GM18519 (cell line): ENCODE measurements at regions not wholly inside any gene's neighbourhood (a gene's known extent, or its start where the extent isn't known, plus 50 kb on each side); places are given as distances from the start of the nearest gene placed in this dataset.

Source experiments
- ATAC-seq: cut with Tn5 transposase; IDR thresholded peaks from one replicate; pipeline ENCODE4 v1.9.1; 2021; ENCODE audit warnings: mild to moderate bottlenecking, moderate library complexity; ENCODE audit not compliant: unreplicated experiment, low FRiP score

DNA sequence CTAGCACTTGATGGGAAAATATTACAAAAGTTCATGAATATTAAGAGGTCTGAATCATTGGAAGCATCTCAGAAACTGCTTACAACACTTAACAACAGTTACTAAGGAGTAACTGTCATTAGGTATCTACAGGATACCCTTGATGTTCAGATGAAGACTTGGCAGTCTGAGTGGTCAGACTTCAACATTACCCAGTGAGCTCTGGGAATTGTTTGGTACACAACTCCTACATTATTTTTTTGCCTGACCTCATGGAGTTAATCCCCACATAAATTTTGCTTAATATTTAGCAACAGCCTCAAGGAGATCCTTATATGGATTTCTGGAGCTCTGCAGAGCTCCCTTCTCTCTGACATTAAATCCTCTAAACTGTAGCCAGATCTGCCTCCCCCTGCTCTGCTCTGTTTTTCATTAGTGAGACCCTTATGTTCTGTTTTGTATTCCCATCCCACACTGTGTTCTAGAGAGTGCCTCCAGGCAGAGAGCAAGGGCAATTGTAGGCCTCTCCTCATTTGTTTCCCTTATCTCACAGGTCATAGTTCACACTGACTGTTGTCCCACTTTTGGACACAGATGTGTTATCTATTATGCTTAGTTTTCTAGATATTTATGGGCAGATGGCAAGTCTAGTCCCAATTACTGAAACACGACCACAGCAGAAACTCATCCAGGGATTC, 368.8 kb downstream of the GASK1B start:
- ATAC-seq = no peak

DNA sequence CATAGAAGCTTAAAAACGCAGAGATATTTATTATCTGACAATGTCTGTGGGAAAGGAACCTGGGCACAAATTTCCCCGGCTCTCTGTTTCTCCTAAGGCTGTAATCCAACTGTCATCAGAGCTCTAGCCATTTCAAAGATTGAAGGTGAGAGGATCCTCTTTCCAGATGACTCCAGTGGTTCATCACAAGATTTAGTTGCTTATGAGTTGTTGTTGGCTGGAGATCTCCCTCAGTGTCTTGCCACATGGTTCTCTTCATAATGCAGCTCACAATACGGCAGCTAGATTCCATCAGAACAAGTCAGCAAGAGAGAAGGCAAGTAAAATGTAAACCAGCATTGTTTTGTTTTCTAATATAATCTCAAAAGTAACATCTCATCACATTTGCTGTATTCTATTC, 369.4 kb downstream of the GASK1B start:
- ATAC-seq = no peak

DNA sequence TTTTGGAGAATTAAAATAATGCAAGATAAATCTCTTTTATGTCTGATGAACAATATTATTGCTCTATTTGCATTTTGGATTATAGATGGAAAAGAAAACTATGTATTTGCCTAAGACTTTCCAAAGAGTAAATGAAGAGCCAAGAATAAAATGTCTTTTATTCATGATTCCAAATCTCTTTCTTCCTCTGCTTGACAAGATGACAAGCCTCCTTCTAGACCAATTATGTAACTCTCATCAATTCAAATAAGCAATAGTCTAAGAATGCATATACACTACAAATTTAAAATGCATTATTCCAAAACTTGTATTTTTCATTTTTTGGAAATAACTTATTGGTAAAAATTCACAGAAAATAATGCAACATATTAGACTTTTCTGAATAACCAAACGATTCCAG, 377.3 kb downstream of the GASK1B start:
- ATAC-seq = no peak

DNA sequence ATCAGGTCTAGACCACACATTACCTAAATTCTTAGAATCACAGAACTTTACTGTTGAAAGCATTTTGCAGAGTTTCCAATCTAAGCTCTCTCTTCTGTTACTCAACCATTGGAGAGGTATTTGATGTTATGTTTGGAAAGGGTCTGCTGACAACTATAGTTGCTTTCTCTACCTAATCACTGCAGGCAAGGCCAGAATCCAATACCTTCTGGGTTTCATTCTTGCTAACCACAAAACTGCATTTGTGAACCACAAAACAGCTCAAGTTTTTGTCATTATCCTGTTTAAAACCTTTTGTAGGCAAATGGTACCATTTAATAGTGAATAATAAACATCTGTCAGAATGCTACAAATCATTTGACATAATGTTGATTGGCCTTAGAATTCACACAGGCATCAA, 380.1 kb downstream of the GASK1B start:
- no peak for ATAC-seq

DNA sequence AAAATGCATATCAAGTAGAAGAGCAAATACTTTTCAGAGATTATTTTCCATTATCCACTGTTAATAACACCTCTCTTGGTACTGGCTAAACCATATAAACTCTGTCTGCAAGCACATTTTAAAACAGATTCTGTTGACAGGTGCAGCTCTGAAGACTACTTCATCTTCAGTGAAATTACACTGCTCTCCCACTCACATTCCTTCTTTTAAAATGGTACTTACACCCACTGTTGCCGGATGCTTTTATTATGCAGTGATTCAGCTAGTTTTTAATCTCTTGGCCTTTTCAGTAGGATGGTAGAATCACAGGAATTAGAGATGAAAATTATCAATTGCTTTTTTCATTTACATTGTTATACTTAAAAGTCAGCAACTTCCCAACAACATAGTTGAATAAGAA, 381.6 kb downstream of the GASK1B start:
- no peak for ATAC-seq

DNA sequence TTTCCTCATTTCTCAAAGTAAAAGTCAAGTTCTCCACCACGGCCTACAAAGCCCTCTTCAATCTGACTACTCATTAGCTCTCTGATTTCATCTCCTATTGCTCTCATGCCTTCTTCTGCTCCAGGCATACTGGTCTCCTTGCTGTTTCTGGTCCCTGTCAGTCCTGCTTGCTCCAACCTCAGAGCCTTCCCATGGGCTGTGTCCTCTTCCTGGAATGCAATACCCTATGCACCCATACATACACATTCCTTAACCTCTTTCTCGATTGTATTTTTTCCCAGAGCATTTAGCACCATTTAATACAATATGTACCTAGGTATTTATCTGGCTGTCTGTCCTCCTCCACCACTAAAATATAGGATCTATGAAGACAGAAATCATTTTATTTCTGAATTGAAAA, 385.2 kb downstream of the GASK1B start:
- no peak for ATAC-seq

DNA sequence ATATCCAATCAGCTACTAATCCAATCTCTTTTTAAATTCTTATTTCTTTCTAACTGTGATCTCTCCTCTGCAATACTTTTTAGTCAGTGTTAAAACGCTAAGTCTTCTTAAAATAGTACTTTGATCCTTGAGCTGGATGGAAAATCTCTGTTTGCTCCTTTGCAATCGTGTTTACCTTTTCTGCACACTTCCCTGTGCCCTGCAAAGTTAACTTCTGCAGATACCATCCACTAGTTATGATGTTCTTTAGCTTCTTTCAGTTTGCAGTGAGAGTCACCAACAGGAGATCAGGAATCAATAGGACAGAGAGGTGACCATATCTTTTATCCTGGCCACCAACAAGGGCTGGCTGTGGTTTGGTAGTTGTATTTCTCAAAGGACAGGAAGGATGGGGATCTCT, 391.5 kb downstream of the GASK1B start:
- ATAC-seq = no peak

DNA sequence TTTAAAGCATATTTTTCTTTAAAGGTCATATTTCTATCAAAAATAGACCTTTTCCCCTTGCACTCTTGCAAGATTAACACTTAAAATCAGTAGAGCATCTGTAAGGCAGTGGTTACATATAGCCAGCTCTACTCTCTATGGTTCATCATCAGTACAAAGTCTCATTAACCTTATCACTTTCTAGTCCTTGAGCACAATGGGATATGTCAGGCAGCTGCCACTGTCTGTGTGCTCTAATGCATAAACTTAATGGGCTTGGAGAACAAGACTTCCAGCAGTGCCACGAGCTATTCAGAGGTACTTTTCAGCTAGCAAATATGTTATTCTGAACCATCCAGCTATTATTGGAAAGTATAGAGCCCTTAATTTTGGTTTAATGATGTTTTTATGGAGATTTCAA, 393.7 kb downstream of the GASK1B start:
- ATAC-seq = no peak

DNA sequence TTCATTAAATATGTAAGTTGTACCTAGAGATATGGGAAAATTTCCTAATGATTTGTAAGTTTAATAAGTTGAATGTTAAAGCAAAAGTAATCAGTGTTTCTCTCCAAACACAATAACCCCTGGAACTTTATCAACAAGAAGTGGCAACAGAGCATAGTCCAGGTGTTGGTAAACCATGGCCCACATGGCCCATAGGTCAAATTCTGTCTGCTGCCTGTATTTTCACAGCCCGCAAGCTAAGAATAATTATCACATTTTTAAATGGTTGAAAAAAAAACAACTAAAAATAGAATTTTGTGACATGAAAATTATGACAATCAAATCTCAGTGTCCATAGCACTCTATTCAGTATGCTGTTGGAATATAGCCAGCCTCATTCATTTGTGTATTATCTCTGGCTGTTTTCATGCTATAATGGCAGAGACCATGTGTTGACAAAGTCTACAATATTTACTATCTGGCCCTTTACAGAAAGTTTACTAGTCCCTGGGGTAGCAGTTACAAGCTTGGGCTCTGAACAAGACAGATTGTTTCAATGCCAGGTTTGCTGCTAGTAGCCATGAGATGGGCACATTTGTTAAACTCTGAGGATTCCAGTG, 395.8 kb downstream of the GASK1B start:
- ATAC-seq = no peak

DNA sequence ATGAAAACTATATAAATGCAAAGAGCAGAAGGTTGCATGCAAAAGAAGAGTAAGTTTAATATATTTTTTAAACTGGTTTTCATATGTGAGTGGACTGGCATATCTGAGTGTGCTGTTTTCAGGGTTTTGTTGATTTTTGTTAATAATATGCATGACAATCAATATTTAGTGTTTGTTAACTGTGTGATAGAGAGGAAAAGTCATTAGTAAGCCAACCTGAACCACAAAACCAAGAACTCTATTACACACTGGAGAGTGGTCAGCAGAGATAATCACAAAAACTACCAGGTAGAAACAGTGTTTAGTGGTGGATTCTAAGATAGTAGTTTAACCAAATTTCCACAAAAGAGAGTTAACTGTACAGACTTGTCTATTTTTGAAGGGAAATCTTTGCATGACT, 396.9 kb downstream of the GASK1B start:
- ATAC-seq = no peak

DNA sequence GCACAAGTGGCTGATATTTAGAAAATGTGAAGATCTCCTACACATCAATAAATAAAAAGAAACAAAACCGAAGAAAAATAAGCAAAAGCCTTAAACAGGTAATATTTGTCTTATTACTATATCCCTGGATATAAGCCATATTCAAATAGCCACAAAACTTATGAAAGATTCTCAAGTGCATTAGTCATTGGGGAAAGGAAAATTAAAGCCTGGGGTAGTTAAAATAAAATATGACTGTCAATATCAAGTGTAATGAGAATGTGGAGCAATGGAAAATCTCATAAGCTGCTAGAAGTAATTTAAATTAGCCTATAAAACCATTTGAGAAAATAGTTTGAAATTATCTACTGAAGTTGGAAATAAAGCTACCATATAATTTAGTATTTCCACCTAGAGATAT, 399.9 kb downstream of the GASK1B start:
- ATAC-seq = no peak

DNA sequence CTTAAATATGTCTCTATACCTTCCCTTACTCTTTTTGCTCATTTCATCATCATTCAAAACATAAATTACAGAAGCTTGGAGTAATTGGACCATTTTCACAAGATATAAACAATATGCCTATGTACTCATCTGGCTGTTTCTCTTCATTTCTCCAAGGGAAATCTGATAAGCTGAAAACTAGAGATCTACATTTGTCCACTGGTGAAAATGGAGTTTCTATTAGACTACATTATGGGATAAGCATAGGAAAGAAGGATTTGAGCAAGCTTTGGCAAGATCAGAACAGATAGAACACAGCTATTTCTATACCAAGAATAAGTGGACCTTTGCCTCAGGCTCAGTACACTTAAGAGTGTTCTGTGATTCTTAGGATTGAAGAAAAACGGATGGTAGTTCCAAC, 404.4 kb downstream of the GASK1B start:
- ATAC-seq = no peak

DNA sequence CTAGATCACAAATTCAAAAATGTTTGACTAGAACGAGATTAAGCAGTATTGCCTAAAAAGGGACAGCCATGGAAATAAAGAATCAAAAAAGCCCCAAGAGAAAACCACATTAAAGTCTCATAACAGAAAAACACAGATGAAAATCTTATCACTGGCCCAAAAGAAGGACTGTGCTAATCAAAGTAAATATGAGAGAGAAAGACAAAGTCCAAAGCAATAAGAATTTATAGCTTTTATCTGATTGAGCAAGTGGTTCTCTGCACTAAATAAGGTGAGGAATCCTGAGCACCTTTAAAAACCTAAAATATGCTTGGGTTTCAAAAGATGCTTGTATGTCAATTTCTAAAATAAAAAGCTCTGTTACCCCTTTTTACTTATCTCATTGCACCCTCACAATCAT, 409.3 kb downstream of the GASK1B start:
- no peak for ATAC-seq

DNA sequence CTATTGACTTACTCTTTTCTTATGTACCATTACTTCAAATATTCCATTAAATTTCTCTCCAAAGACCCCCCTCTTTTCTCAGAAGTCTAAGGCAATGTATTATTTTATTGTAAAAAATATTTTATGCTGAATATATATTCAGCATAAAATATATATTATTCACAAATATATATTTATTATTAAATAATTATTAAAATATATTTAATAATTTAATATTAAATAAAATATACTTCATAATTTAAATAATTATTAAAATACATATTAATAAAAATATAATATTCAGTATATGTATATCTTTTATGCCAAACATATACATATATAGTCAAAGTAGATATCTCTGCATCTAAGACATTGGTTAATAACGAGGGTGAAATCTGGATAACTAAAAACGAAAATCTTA, 418.4 kb downstream of the GASK1B start:
- no peak for ATAC-seq

DNA sequence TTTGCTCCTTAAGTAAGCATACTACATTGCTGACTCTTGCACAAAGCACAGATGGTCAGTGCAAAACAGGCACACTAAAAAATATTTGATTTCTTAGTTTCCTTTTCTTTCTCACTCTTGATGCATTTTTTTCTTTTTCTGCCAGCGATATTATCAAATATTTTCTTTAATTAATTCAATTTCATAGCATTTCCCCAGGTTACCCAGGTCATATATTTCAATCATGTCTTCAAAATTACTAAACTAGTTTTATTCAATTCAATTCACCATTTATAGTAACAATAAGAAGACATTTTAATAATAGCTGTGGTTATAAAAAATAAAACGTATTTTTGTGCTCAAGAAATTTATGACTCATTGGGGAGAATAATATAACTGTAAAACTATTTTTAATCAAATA, 421.2 kb downstream of the GASK1B start:
- ATAC-seq = no peak

DNA sequence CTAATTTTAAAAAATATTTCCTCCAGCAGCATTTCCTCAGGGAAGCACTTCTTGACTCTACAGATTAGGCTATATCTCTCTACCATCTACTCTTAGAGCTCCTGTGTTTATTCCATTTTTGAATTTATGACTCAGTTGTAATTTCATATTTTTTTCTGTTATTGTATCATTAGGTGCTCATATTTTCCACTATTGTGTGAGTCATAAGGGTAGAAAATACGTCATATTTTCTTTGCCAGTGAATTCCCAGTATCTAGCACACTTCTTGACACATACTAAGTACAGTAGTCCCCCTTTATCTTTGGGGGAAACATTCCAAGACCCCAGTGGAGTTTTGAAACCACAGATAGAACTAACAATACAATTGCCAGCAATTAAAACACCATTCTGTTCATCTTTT, 431.2 kb downstream of the GASK1B start:
- ATAC-seq = no peak

DNA sequence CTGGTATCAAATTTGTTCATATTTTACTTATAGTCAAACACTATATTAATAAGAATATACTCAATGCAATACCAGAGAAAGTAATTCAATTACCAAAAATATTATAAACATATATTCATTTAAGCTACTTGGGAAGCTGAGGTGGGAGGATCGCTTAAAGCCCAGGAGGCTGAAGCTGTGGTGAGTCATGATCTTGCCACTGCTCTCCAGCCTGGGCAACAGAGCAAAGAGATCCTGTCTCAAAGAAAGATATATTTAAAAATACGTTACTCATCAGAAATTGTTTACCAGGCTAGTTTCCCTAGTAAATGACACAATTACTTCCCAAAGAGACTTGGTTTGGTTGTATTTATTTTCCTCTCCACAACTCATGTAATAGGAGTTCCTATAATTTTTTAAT, 433.6 kb downstream of the GASK1B start:
- no peak for ATAC-seq

DNA sequence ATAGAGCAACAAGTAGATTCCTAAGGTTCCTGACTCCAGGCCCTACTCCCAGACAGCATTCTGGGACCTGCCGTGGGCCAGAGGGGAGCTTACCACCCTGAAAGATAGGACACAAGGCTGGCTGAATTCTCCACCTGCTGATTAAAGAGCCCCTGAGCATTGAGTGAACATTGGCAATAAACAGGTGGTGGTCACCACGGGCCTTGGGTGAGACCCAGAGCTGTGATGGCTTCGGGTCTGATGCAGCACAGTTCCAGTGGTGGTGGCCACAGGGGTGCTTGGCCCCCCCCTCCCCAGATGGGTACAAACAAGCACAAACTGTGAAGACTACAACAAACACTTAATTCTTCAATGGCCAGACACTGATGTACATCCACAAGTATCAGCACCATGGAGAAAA, 444.6 kb downstream of the GASK1B start:
- ATAC-seq = no peak

DNA sequence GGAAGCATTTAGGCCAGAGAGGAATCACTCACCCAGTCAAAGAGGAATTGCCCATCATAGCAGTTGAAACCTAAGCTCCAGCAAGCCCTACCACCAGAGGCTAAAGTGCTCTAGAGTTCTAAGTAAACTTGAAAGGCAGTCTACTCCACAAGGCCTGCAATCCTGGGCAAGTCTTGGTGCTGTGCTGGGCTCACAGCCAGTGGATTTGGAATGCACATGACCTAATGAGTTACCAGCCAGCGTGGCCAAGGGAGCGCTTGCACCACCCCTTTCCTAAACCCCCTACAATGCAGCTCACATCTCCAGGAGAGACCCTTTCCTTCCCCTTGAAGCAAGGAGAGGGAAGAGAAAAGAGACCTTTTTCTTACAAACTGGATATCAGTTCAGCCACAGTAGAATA, 445.7 kb downstream of the GASK1B start:
- no peak for ATAC-seq

DNA sequence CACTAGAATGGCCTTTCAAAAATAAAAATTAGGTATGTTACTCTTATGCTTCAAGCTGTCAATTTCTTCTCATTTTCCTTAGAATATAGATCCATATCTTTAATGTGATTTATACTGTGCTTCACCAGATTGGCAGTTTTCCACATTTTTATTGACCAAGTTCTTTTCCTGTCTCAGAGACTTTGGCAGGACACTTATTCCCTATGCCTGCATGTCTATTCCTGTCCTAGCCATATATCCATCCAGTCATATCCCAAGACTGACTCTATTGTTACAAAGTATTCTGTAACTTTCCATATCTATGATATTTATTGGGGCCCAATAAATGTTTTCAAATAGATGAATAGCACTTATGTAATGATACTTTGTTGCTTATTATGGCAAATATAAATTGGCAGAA, 450.7 kb downstream of the GASK1B start:
- no peak for ATAC-seq

DNA sequence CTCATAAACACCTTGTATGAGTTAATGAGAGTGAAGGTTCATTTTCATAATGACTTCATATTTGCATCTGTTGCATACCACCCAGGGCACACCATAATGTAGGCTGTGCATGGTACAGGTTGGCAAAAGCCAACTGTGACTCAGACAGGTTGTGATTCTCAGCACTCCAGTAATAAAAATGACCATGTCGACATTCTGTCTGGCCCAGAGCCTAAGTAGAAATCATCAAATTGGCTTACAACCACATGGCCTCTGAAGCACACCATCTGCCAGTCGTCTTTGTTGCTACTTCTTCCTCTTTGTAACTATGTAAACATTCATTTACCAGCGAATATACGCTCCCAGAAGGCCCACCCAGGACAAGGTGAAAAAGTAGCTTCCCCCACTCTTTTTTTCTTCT, 459.5 kb downstream of the GASK1B start:
- ATAC-seq = no peak

DNA sequence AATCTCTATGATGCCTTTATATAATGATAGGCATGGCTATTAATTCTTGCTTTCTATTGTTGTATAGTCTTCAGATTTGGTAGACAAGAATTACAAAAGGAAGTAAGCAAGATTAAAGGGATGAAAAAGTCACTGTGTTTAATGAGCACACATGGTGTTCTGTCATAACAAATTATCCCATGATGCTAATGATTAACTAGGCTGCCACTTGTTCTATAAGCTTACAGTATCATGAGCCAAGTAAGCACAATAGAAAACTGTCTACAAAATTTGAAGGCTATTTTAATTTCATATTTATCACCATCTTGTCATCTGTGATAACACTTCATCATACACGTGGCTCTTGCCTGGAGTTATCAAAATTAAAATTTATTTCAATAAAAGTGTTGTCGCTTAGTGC, 466.7 kb downstream of the GASK1B start:
- no peak for ATAC-seq

DNA sequence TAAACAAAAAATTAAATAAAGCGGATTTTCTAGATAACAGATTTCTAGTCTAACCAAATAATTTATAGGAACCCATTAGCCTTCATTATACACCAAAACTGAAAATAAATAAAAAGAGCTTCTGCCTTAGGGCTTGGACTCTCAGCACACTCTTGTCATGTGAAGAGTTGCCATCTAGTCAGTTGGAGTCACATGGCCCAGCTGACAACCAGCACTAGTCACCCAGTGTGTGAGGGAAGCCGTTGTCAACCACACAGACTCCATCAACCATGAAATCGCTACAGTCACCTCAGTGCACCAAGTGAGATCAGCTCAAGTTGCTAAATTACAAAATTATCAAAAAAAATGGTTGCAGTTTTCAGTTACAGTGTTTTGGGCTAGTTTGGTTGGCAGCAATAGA, 470.0 kb downstream of the GASK1B start:
- ATAC-seq = no peak
